ENCODE measurements at regions not wholly inside any gene's neighbourhood (a gene's known extent, or its start where the extent isn't known, plus 50 kb on each side); places are given as distances from the start of the nearest gene placed in this dataset.

DNA sequence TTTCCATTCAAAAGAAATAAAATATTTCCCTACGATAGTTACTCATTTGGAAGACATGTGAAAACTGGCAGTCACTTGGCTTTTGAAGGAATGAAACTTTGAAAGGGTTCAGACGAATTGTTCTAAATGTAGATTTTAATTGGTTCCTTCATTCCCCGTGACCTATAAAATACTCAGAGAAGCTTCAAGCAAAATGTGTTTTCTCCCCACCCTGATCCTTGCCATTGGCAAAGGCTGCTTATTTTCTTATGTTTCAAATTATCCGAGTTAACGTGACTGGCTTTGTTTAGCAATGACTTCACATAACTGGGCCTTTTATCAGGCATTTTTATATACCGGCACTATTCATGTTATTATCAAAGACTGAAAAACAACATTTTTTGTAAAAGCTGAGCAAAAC lies 204.1 kb upstream of the NEIL3 start:
- FAIRE-seq, result no peak
- DNase-seq (ENCODE audit: insufficient read length, low spot score), result no peak
- no peak for TF ChIP-seq POLR2A (IDR thresholded peaks at IDR 0.05; ENCODE audit: low read depth, low read length)

DNA sequence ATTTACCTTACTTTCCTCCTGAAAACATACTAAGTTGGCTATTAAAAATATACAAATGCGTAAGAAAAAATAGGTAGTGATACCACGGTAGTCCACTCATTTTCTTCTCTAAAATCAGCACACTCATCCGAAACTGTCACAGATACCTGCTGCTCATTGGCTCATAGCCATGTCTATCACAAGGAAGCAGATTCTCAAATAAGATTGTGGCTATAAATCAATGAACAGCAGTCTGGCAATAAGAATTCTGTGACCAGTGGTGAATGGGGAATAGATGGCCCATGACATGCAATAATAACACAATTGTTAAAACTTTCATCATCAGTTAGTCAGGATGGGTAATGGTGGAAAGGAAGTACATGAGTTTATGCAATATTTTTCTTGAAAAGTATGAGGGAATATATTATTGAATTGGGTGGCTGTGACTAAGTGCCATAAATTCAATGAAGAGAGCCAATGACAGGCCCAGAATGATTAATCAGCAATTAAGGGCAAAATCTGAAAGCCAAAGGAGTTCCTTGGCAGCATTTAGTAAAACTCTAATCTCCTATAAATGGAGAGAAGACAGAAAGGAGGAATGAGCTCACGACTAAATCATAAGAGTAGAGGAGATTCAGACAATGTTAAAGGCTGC lies 202.3 kb upstream of the NEIL3 start:
- no peak for FAIRE-seq
- no peak for TF ChIP-seq POLR2A (IDR thresholded peaks at IDR 0.05; ENCODE audit: low read depth, low read length)
- no peak for DNase-seq (ENCODE audit: insufficient read length, low spot score)

DNA sequence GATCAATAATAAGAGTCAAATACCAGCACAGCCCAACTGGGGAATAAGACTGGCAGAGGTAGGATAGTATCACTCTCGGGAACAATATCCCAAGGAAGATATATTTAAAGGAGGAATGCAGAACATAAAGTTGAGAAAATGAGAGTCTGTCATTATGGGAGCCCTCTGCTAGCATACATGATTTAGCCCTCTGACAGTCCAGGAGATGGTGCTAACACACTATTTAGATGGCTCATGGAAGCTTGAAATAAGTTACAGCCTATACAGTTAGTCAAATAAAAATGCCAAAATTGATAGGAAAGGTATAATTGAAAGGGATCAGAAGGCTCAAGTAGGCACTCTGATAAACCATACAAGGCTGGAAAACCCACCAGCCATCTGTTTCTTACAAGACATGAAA lies 201.0 kb upstream of the NEIL3 start:
- DNase-seq (ENCODE audit: insufficient read length, low spot score), result no peak
- no peak for TF ChIP-seq POLR2A (IDR thresholded peaks at IDR 0.05; ENCODE audit: low read depth, low read length)
- no peak for FAIRE-seq

DNA sequence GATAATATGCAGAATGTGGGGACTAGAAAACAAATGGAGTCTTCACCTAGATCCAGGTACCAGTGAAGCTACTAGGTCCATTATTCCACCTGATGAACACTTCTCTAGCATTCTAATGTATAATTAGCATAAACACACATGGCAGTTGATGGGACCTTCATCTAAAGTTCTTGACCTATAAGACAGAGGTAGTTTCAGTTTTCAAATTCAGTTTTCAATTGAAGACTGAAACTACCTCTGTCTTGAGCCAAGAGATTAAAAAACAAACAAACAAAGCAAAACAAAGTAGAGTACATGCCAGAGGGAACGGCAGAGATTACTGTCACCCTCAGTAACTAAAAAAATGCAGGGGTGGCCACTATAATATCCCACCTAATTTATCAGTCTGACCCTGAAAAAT lies 199.9 kb upstream of the NEIL3 start:
- TF ChIP-seq POLR2A (IDR thresholded peaks at IDR 0.05; ENCODE audit: low read depth, low read length), result no peak
- no peak for FAIRE-seq
- no peak for DNase-seq (ENCODE audit: insufficient read length, low spot score)

DNA sequence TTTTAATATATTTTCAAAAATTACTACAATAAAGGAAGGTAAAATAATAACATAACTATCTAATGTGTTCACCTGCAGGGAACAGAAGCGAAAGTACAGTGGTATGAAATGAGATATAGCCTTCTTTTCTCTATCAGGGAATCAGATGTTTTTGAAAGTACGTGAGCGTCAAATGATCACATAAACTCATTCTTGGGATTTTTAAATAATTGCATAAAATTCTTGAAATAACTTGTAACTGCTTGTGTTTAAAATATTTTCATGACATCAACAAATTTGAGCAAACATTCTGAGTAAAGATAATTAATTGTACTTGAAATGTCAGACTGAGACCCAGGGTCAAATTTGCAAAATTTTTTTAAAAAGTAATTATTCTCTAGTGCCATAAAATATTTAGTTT lies 193.5 kb upstream of the NEIL3 start:
- no peak for TF ChIP-seq POLR2A (IDR thresholded peaks at IDR 0.05; ENCODE audit: low read depth, low read length)
- FAIRE-seq, result no peak
- DNase-seq (ENCODE audit: insufficient read length, low spot score), result no peak

DNA sequence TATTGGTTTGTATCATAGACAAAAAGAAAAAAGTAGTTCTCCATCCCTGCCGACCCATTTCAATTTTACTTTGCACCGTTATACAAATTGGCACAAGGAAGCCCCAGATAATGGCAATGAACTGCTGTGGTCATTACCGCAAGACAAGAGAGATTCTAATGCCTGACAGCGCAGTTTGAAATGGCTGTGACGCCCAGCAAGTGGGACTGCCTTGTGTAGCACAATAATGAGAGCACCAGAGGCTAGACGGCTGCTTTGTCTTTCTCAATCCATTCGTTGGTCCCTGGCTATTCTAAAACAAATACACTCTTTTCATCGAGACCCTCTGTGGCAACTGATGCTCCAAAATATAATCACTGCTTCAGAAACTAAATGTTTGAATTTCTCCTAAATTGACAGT lies 192.4 kb upstream of the NEIL3 start:
- TF ChIP-seq POLR2A (IDR thresholded peaks at IDR 0.05; ENCODE audit: low read depth, low read length), result no peak
- DNase-seq (ENCODE audit: insufficient read length, low spot score), result no peak
- no peak for FAIRE-seq

DNA sequence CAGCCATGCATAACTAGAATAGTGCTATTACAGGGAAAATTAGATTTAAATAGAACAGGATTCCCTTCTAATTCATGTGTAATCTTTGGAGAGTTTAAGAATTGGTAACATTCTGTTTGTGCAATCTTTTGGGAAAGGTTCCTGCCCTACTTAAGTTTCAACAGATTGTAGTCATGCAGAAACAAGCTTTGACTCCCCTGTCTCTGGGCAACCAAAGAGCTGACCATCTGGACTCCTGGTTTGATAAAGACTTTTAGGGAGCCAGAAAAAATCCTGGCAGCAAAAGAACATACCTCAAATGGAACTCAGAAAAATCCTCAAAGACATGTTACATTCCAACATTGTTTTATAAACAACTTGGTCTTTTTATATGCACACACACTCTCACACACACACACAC lies 191.1 kb upstream of the NEIL3 start:
- DNase-seq (ENCODE audit: insufficient read length, low spot score), result no peak
- no peak for FAIRE-seq
- TF ChIP-seq POLR2A (IDR thresholded peaks at IDR 0.05; ENCODE audit: low read depth, low read length), result no peak

DNA sequence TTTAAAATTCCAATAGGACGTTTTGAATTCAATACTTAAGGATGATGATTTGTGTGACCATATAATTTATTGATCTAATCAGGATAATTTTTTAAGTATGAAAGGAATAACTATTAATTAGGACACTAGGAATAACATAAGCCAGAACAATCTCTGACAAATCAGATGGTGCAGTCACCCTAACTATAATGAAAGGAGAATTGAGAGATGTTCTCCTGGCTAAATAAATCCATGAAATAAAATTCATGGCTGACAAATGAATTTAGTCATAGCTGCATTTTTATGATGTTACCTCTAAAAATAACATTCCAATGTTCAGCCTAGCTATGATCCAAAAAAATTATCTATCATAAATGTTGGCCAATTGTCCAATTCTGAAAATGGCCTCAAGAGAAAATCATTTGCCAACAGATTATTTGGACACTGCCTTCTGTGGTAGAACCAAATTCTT lies 190.6 kb upstream of the NEIL3 start:
- FAIRE-seq (no peak), DNase-seq (ENCODE audit: insufficient read length, low spot score) (no peak)
- no peak for TF ChIP-seq POLR2A (IDR thresholded peaks at IDR 0.05; ENCODE audit: low read depth, low read length)

DNA sequence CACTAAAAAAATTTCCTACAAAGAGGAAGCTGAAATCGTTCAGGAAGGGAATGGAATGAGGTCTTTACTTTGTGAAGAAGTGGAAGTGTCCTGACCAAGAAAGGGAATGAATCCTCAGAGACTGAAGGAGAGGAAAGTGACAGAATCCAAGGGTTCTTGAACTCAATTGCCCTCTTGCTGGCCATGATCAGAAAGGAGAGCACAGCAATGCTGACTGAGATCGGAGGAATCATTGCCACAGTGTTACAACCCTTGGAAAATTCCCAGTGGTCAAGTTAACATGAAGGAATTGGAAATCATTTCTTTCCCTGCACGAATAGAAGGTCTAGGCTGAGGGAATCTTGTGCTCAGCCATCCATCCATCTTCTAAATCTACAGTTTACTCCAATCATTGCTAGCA lies 190.0 kb upstream of the NEIL3 start:
- no peak for TF ChIP-seq POLR2A (IDR thresholded peaks at IDR 0.05; ENCODE audit: low read depth, low read length)
- FAIRE-seq, result no peak
- no peak for DNase-seq (ENCODE audit: insufficient read length, low spot score)

DNA sequence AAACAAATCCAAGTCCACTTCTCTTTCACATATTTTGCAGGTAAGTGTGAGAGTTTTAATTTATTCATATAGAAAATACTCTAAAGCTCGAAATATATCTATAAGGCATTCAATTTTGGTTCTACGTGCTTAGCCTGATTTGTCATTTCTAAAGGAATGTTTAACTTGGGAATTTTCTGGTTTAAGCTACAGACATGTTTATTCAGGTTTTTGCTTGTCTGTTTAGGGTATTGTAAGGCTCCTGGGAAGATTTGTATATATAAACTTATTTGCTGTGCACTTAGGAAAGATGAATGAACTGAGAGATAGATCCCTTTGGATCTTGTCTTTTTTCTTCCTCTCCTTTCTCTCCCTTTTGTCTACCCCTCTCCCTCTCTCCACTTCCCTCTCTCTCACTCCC lies 185.9 kb upstream of the NEIL3 start:
- no peak for FAIRE-seq
- DNase-seq (ENCODE audit: insufficient read length, low spot score), result no peak
- no peak for TF ChIP-seq POLR2A (IDR thresholded peaks at IDR 0.05; ENCODE audit: low read depth, low read length)

DNA sequence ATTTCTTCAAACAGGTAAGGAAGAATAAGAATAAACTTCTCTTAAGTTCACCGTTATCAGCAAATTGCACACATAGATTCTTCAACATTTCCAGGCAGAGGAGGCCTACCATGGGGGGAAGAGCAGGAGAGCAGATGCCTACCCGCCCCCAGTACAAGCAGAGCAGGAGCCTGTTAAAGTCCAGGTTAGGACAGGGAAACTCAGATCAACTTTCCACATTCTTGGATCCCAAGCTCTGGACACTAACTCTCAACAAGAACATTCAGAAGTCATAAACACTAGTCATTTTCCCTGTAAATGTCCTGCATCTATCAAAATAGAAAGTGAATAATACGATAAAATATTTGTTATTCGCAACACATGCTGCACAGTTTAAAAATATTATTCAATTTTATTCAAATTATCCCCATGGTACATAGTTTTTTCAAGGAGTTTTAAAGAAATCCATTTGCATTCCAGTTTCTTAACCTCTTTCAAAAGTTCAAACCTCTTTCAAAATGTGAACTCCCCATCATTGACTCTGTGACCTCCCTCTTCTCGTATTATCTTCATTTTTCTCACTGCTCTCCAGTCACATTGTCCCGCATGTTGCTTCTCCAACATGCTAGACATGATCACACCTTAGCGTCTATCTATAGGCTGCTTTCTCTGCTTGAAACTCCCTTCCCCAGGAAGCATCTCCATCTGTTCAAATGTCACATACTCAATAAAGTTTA lies 185.2 kb upstream of the NEIL3 start:
- no peak for TF ChIP-seq POLR2A (IDR thresholded peaks at IDR 0.05; ENCODE audit: low read depth, low read length)
- FAIRE-seq, result no peak
- no peak for DNase-seq (ENCODE audit: insufficient read length, low spot score)

DNA sequence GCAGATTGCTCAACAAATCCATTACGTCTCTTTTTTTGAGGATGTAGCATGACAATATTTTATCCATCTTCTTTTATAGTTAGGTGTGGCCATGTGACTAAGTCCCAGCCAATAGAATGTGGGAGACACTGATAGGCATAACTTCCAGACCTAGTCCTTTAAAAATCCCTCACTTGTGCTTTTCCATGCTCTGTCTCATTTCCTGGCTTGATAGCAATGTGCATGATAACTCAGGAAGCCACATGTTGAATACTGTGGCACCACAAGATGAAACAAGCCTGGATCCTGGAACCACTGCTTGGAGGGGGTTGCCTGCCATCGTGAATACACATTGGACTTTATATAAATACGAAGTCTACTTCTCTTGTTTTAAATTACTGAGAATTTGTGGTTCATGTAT lies 184.0 kb upstream of the NEIL3 start:
- FAIRE-seq, result no peak
- no peak for TF ChIP-seq POLR2A (IDR thresholded peaks at IDR 0.05; ENCODE audit: low read depth, low read length)
- DNase-seq (ENCODE audit: insufficient read length, low spot score), result no peak

DNA sequence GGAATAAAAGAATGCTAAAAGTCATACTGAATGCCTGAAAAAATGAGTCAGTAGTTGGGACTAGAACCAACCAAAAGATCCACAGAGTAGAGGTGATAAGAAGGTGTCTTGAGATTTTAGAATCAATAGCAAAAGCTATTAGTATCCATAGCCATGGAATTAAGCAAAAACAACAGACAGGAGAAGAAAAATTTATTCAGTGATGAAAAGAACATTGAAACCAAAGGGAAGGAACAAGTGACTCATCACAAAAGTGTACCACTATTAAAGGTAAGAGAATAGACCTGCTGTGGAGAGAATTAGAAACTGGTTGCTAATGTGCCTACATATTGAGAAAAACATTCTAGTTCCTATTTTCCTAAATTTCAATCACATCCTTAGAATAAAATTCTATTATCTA lies 182.0 kb upstream of the NEIL3 start:
- no peak for FAIRE-seq
- no peak for DNase-seq (ENCODE audit: insufficient read length, low spot score)

DNA sequence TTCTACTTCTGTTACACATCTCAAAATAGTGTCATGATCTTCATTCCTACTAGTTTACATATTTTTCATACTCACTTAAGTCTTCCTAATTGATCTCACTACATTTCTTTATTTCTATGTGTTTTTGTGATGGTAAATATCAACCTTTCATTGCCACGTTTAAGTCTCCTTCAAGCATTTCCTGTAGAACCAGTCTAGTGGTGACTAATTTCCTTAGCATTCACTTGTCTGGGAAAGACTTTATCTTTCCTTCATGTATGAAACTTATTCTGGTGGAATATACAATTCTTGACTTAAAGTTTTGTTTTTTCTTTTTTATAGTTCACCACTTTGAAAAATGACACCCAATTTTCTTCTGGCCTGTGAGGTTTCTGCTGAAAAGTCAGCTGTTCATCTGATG lies 181.4 kb upstream of the NEIL3 start:
- no peak for DNase-seq (ENCODE audit: insufficient read length, low spot score)
- TF ChIP-seq POLR2A (IDR thresholded peaks at IDR 0.05; ENCODE audit: low read depth, low read length), result no peak
- no peak for FAIRE-seq

More for the DNA sequence above, 182.0 kb upstream of the NEIL3 start:
- no peak for TF ChIP-seq POLR2A (IDR thresholded peaks at IDR 0.05; ENCODE audit: low read depth, low read length)

DNA sequence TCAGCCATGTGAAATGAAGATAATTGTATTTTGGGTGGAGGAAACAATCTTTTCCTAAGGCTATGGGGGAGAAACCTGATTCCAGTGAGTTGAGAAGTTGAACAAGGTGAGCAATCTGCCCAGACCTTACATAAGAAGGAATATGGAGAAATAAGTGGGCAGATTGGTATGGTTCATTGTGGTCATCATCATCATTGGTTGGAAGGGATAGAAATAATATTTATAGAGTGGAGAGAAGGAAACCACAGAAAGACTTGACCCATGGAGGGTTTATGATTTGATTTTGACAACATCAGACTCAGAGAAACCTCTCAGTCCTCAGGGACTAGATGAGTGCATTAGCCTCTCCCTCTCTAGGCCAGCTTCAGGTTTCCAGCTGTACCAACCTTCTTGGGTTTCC lies 177.9 kb upstream of the NEIL3 start:
- FAIRE-seq (no peak), DNase-seq (ENCODE audit: insufficient read length, low spot score) (no peak)
- TF ChIP-seq POLR2A (IDR thresholded peaks at IDR 0.05; ENCODE audit: low read depth, low read length), result no peak
